Body of pancreas (tissue), 4 donors: ENCODE measurements at regions not wholly inside any gene's neighbourhood (a gene's known extent, or its start where the extent isn't known, plus 50 kb on each side); places are given as distances from the start of the nearest gene placed in this dataset.

Source experiments
- ATAC-seq: fragments of 150-250 bp; one replicate; pipeline ENCODE4 v1.9.1; 2016
- DNase-seq, 4 donors: peaks; one replicate each; pipeline ENCODE4 v3.0.0-alpha.2; 2019
- H3K27ac ChIP-seq, 4 donors: fragments of 200-600 bp; sonication (generic); 1 replicate in 3 of 4; 2 replicates in 1 of 4; pipeline versions ENCODE4 v1.5.1 to v1.6.1; 2016 to 2019; ENCODE audit warnings: mild to moderate bottlenecking in 1 of 4, mixed read lengths in 1 of 4, moderate library complexity in 1 of 4
- H3K27me3 ChIP-seq, 2 donors: fragments of 200-600 bp; sonication (generic); one replicate each; pipeline ENCODE4 v1.6.0; 2016; ENCODE audit warnings: mild to moderate bottlenecking in 1 of 2
- H3K36me3 ChIP-seq, 2 donors: fragments of 200-600 bp; sonication (generic); replicated peaks in 1 of 2; 2 replicates each; pipeline ENCODE4 v1.5.1; 2016; ENCODE audit warnings: low read depth in 2 of 2; ENCODE audit not compliant: insufficient read depth in 1 of 2
- H3K4me1 ChIP-seq: fragments of 200-600 bp; sonication (generic); one replicate; pipeline ENCODE4 v1.6.0; 2016
- H3K4me3 ChIP-seq, 2 donors: fragments of 200-600 bp; sonication (generic); 1 replicate in 1 of 2; 2 replicates in 1 of 2; pipeline ENCODE4 v1.5.1; 2016 to 2019
- H3K9me3 ChIP-seq, 3 donors: fragments of 200-600 bp; sonication (generic); 1 replicate in 2 of 3; 2 replicates in 1 of 3; pipeline ENCODE4 v1.5.1; 2016
- CTCF ChIP-seq, 7 experiments: fragments of 450-650 bp in 4 of 7; fragments of 200-600 bp in 3 of 7; sonication (generic) in 3 of 7; IDR thresholded peaks; one replicate each; pipeline ENCODE4 v1.5.1; 2016 to 2019; ENCODE audit warnings: antibody characterized with exemption in 7 of 7
- POLR2A ChIP-seq, 3 donors: fragments of 450-650 bp; IDR thresholded peaks; one replicate each; pipeline ENCODE4 v1.6.1; 2016; ENCODE audit warnings: antibody characterized with exemption in 3 of 3, mild to moderate bottlenecking in 2 of 3
- WGBS, 2 donors: methylation state at CpG; one replicate each; pipeline ENCODE4 v1.1.5; 2017; 5-methylcytosine and 5-hydroxymethylcytosine counted together
- intact Hi-C: fragments of 100-400 bp; cut with DNase I; formaldehyde crosslinking; loops from one replicate; pipeline ENCODE4 v1.15.1; 2023

DNA sequence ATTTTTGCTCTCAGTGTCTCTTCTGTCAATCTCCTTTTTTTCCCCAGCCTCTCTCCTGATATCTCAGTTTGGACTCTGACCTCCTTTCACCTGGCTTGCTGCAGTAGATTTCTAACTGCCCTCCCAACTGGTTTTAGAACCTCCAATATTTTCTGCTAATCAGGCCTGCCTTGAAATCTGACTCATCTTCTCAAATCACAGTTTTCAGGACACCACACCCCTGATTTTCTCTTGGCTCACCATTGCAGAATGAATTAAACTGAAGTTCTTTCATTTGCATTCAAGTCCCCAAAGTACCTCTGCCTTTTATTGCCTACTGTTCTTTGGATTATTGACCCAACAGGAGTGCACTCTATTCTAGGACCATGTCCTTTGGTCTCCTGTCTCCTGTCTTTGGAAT lies 310.4 kb upstream of the TRPC7 start:
- intact Hi-C loops, result no loop called here
- no peak overlapping the region for H3K4me3 ChIP-seq

GRCh38 chr5:136674178-136674577 lies 308.8 kb upstream of the TRPC7 start:
- Histone ChIP-seq H3K36me3 (no peaks in the 10 kb centered on the region), H3K9me3 (no peaks in the 10 kb centered on the region), H3K4me3 (no peak overlapping the region), H3K4me1 (no peaks in the 10 kb centered on the region), H3K27ac (no peak overlapping the region), H3K27me3 (no peaks in the 10 kb centered on the region)
- intact Hi-C loops, result no loop called here
- ATAC-seq (no peak), DNase-seq (no peak)
- 77 to 79% methylated on average over 4 of the region's 4 CpGs for WGBS, 2 donors
- TF ChIP-seq CTCF (IDR thresholded peaks at IDR 0.05) (no peak), POLR2A (IDR thresholded peaks at IDR 0.05) (no peak)

More for the DNA sequence above, 310.4 kb upstream of the TRPC7 start:
- Histone ChIP-seq H3K27ac (no peak overlapping the region), H3K9me3 (no peaks in the 10 kb centered on the region), H3K36me3 (no peaks in the 10 kb centered on the region), H3K4me1 (no peaks in the 10 kb centered on the region), H3K27me3 (no peaks in the 10 kb centered on the region)
- TF ChIP-seq CTCF (IDR thresholded peaks at IDR 0.05) (no peak), POLR2A (IDR thresholded peaks at IDR 0.05) (no peak)
- DNase-seq (no peak), ATAC-seq (no peak)

DNA sequence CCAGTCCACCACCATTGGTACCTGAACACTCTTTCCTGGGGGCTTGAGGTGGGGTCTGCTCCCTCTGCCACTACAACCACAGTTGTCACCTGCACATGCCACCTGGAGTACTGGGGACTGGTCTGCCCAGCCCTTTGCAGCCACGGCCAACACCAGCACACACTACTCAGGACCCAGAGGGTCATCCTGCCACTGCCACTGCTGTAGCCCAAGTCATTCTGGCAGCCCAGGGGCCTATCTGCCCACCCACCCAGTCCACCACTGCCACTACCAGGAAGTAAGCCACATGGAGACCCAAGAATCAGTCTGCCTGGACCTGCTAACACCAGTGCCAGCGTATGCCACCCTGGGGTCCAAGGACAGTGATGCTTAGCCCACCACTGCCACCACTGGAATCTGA lies 302.4 kb upstream of the TRPC7 start:
- H3K27ac ChIP-seq, result no peak overlapping the region
- H3K4me1 ChIP-seq, result no peaks in the 10 kb centered on the region
- DNase-seq (no peak), ATAC-seq (no peak)
- TF ChIP-seq POLR2A (IDR thresholded peaks at IDR 0.05), result no peak
- TF ChIP-seq CTCF (IDR thresholded peaks at IDR 0.05), result no peak
- H3K4me3 ChIP-seq, result no peak overlapping the region
- H3K27me3 ChIP-seq, result no peaks in the 10 kb centered on the region
- H3K9me3 ChIP-seq, result no peaks in the 10 kb centered on the region
- WGBS, 2 donors, result 65 to 78% methylated on average over 2 of the region's 2 CpGs
- intact Hi-C loops, result no loop called here
- H3K36me3 ChIP-seq, result no peaks in the 10 kb centered on the region

GRCh38 chr5:136666970-136667620 lies 301.8 kb upstream of the TRPC7 start:
- WGBS, 2 donors, result 47 to 49% methylated on average over 6 to 8 of the region's 8 CpGs
- H3K4me1 ChIP-seq, result no peaks in the 10 kb centered on the region
- no peaks in the 10 kb centered on the region for H3K36me3 ChIP-seq
- no peaks in the 10 kb centered on the region for H3K27me3 ChIP-seq
- H3K4me3 ChIP-seq, result no peak overlapping the region
- DNase-seq (no peak), ATAC-seq (no peak)
- no peak overlapping the region for H3K27ac ChIP-seq
- H3K9me3 ChIP-seq, result no peaks in the 10 kb centered on the region
- TF ChIP-seq CTCF (IDR thresholded peaks at IDR 0.05), result no peak
- no peak for TF ChIP-seq POLR2A (IDR thresholded peaks at IDR 0.05)
- intact Hi-C loops, result no loop called here

DNA sequence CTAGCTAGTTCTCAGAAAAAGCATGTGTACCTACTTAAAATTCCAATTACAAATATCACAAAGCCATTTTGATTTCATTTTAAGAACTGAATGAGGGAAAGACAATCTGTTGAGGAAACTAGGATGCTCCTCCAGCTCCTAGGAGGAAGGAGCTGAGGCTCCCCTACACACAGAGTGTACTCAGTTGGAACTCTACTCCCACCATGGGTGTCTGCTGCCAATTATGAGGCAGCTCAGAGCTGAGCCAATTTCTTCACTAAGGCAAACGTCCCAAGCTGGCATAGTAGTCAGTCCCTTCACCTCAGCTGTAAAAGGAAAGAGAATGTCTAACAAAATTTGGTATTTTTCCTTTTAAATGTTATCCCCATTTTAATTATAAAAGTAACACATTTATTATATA lies 300.0 kb upstream of the TRPC7 start:
- TF ChIP-seq POLR2A (IDR thresholded peaks at IDR 0.05) (no peak), CTCF (IDR thresholded peaks at IDR 0.05) (no peak)
- no peaks in the 10 kb centered on the region for H3K27me3 ChIP-seq
- WGBS, 2 donors, result 32 to 41% methylated on average over 1 of the region's 1 CpG

More for the DNA sequence above, 300.0 kb upstream of the TRPC7 start:
- no peak overlapping the region for H3K27ac ChIP-seq
- DNase-seq (no peak), ATAC-seq (no peak)
- no peaks in the 10 kb centered on the region for H3K9me3 ChIP-seq
- intact Hi-C loops, result no loop called here
- H3K4me1 ChIP-seq, result no peaks in the 10 kb centered on the region
- no peak overlapping the region for H3K4me3 ChIP-seq
- no peaks in the 10 kb centered on the region for H3K36me3 ChIP-seq
